GM12874 (cell line): ENCODE measurements at regions not wholly inside any gene's neighbourhood (a gene's known extent, or its start where the extent isn't known, plus 50 kb on each side); places are given as distances from the start of the nearest gene placed in this dataset.

Experiments
- CTCF ChIP-seq: IDR thresholded peaks from 2 replicates; pipeline ENCODE4 v1.5.1; 2011; ENCODE audit warnings: low read depth, mild to moderate bottlenecking, control low read depth, low read length, moderate library complexity; ENCODE audit not compliant: insufficient read depth

GRCh38 chr15:66938114-66938830 is 127.1 kb upstream of the SMAD3 start:
- TF ChIP-seq CTCF: no peak

DNA sequence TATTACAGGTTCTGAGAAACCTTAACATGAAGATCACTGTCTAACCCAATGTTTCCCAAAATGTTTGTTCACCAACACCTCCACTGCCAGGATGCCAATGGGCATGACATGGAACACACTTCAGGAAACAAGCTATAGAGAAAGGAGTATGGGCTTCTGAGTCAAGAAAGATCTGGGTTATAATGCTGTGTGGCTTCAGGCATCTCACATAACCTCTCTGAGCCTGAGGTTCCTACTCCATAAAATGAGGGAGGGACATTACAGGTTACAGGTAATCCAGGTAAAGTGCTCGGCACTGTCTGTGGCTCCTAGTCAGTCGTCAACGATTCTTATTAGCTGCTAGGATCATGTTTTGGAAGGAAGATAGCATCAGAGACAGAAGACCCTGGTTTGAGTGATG is 126.4 kb upstream of the SMAD3 start:
- no peak for TF ChIP-seq CTCF

- no peak for TF ChIP-seq CTCF
Measured at GRCh38 chr15:66939451-66940023, 125.9 kb upstream of the SMAD3 start.

- TF ChIP-seq CTCF: no peak
Measured at GRCh38 chr15:66940368-66940767, 125.0 kb upstream of the SMAD3 start.

DNA sequence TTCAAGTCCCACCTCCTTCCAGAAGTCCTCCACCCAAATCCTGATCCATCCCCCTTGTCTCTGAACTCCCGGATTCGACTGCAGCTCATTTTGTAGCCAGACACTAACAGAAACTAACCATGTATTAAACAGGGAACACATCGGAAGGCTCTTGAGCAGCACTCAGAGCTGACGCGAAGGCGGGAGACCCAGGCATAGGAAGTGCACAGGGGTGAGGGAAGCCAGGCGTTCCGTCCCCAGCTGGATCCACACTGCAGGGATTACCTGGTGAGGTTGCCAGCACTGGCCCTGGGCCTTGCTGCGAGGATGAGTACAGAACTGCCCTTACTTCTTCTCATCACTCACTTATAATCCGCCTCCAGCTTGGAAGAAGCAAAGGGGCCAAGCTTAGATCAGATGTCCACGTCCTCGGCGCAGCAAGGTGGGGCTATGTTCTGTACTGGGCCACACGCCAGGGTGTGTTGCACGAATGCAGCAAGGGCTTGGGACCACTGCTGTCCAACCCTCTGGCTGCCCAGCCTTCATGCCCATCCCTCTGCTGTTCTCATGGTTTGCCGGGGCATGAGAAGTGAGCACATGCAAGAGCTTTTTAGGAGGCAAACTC is 124.2 kb upstream of the SMAD3 start:
- TF ChIP-seq CTCF: no peak

DNA sequence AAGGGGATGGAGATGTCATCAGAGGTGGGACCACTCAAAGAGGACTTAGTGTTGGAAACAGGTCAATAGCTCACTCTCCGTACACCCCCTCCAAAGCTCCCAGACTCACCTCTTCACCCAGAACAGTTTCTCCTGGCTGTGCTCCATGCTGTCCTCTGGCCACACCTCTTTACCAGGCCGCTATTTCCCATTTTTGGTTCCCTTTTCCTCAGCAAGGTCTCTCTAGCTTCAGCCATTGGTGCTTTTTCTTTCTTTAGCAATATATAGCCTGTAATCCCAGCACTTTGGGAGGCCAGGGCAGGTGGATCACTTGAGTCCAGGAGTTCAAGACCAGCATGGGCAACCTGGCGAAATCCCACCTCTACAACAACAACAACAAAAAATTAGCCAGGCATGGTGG is 123.6 kb upstream of the SMAD3 start:
- TF ChIP-seq CTCF: no peak

- no peak for TF ChIP-seq CTCF
Measured at GRCh38 chr15:66942649-66943390, 122.6 kb upstream of the SMAD3 start.
